Mononuclear cell (primary cell): ENCODE measurements at regions not wholly inside any gene's neighbourhood (a gene's known extent, or its start where the extent isn't known, plus 50 kb on each side); places are given as distances from the start of the nearest gene placed in this dataset.

Source experiments
- H3K27me3 ChIP-seq: 2 replicates; pipeline ENCODE4 v1.6.0; 2011; ENCODE audit warnings: low read length, control low read depth; ENCODE audit not compliant: insufficient read depth
- H3K4me1 ChIP-seq: 2 replicates; pipeline ENCODE4 v1.5.1; 2011; ENCODE audit warnings: mild to moderate bottlenecking, low read length, control low read depth; ENCODE audit not compliant: insufficient read depth
- H3K4me3 ChIP-seq: 2 replicates; pipeline ENCODE4 v1.5.1; 2011; ENCODE audit warnings: mild to moderate bottlenecking, low read length, moderate library complexity
- H3K9me3 ChIP-seq: 2 replicates; pipeline ENCODE4 v1.5.1; 2011; ENCODE audit warnings: low read depth, mild to moderate bottlenecking, control low read depth, low read length

GRCh38 chr3:181764544-181764943 lies 52.8 kb downstream of the SOX2 start:
- Histone ChIP-seq H3K4me3 (no peak overlapping the region), H3K9me3 (no peaks in the 10 kb centered on the region), H3K4me1 (no peaks in the 10 kb centered on the region), H3K27me3 (no peaks in the 10 kb centered on the region)

DNA sequence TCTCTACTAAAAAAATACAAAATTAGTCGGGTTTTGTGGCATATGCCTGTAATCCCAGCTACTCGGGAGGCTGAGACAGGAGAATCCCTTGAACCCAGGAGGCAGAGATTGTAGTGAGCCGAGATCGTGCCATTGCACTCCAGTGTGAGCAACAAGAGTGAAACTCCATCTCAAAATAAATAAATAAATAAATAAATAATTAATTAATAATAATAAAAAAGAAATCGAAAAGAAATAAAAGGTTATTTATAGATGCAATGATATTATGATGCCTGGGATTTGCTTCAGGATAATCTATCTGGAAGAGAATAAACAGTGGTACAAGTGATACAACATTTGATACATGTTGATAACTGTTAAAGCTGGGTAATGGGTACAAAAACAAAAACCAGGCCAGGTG lies 58.6 kb downstream of the SOX2 start:
- Histone ChIP-seq H3K27me3 (no peaks in the 10 kb centered on the region), H3K4me3 (no peak overlapping the region), H3K4me1 (no peaks in the 10 kb centered on the region), H3K9me3 (no peaks in the 10 kb centered on the region)

DNA sequence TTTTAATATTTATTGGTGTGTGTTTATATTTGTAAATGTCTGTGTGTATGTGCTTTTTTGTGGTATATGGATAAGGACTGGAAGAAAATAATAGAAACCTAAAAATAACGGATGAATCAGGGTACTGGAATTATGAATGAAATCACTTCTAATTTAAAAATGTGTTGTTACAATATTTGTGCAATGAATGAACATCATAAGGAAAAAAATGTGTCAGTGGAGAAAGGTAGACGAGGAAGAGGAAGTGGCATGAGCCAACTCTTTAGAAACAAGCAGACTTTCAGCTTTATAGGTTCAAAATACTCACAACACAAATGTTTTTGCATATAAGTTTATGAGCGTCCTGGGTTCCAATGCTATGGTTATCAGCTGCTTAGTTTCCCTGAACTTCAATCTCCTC lies 59.4 kb downstream of the SOX2 start:
- H3K4me3 ChIP-seq: no peak overlapping the region
- H3K9me3 ChIP-seq: no peaks in the 10 kb centered on the region
- H3K4me1 ChIP-seq: no peaks in the 10 kb centered on the region
- H3K27me3 ChIP-seq: no peaks in the 10 kb centered on the region

DNA sequence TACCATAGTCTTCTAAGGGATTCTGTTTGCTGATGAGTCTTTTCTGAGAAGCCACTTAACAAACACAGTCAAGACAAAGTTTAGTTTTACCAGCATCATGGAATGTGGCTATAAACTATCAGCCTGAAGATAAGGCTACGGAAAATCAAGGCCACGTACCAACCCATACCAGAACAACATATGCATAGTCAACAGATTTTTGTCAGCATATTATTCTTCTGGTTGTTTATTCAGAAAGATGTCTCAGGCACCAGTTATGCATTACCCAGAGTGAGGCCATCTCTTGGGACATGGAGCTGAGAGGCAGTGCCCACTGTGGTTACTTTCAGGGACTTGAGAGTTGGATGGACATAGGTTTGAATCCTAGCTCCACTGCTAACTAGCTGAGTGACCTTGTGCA lies 60.4 kb downstream of the SOX2 start:
- Histone ChIP-seq H3K9me3 (no peaks in the 10 kb centered on the region), H3K4me1 (no peaks in the 10 kb centered on the region), H3K27me3 (no peaks in the 10 kb centered on the region), H3K4me3 (no peak overlapping the region)

GRCh38 chr3:181773921-181774320 lies 62.2 kb downstream of the SOX2 start:
- no peaks in the 10 kb centered on the region for H3K4me1 ChIP-seq
- H3K27me3 ChIP-seq: no peaks in the 10 kb centered on the region
- H3K4me3 ChIP-seq: no peak overlapping the region
- H3K9me3 ChIP-seq: no peaks in the 10 kb centered on the region

- H3K4me1 ChIP-seq: no peaks in the 10 kb centered on the region
- no peaks in the 10 kb centered on the region for H3K9me3 ChIP-seq
- no peaks in the 10 kb centered on the region for H3K27me3 ChIP-seq
- no peak overlapping the region for H3K4me3 ChIP-seq
Measured at GRCh38 chr3:181782306-181782954, 70.7 kb downstream of the SOX2 start.

GRCh38 chr3:181790561-181790960 lies 78.8 kb downstream of the SOX2 start:
- no peaks in the 10 kb centered on the region for H3K27me3 ChIP-seq
- H3K4me3 ChIP-seq: no peak overlapping the region
- H3K9me3 ChIP-seq: no peaks in the 10 kb centered on the region
- no peaks in the 10 kb centered on the region for H3K4me1 ChIP-seq

GRCh38 chr3:181791056-181791955 lies 79.6 kb downstream of the SOX2 start:
- Histone ChIP-seq H3K27me3 (no peaks in the 10 kb centered on the region), H3K4me3 (no peak overlapping the region), H3K4me1 (no peaks in the 10 kb centered on the region), H3K9me3 (no peaks in the 10 kb centered on the region)

- H3K4me1 ChIP-seq: no peaks in the 10 kb centered on the region
- H3K4me3 ChIP-seq: no peak overlapping the region
- no peaks in the 10 kb centered on the region for H3K9me3 ChIP-seq
- H3K27me3 ChIP-seq: no peaks in the 10 kb centered on the region
Measured at GRCh38 chr3:181793006-181793405, 81.3 kb downstream of the SOX2 start.

DNA sequence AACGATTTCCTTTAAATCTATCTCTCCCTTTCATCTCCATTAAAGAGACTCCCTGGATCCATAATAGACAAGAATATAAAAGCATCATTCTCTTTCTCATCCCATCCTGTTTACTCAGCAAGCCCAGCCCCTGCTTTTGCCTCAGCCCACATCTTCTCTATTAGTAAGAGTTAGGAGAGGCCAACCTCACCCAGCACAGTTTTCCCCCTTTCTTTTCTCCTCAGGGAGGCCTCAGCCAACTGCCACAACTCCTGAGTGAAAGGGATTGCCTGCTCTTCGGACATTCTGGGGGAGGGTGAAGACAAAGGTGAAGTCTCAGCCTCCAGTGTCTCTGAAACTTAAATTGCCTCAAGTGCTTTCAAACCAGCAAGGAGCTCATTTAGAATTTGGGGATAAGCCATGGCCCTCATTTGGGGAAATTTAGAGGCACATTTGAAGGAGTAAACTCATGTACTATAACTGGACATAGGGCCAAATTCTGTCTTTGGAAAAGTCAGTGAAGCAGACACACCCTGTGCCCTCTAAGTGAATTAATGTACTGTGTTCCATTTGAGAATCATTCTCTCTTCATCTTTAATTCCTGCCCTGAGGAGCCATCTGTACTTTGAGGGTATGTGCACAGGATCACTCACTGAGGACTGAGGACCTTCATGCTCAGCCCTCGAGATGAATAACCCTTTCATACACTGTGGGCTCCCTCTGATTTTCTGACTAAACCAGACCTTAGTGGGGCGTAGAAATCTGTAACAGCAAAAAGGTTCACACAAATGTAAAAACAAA lies 82.5 kb downstream of the SOX2 start:
- no peaks in the 10 kb centered on the region for H3K27me3 ChIP-seq
- H3K4me1 ChIP-seq: no peaks in the 10 kb centered on the region
- no peaks in the 10 kb centered on the region for H3K9me3 ChIP-seq
- H3K4me3 ChIP-seq: no peak overlapping the region

DNA sequence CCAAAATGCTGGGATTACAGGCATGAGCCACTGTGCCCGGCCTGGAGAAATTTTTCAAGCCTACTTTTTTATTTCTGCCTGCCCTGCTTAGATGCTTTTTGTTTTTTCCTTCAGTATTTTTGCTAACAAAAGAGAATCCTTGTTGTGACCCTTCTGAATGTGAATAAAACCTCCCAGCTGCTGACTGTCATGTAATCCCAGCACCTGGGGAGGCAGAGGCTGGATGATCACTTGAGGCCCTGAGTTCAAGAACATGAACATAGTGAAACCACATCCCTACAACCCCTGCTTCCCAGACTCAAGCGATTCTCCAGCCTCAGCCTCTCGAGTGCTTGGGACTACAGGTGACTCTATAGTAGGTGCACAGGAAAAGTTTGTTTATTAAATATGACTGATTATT lies 84.9 kb downstream of the SOX2 start:
- H3K9me3 ChIP-seq: no peaks in the 10 kb centered on the region
- H3K27me3 ChIP-seq: no peaks in the 10 kb centered on the region
- no peaks in the 10 kb centered on the region for H3K4me1 ChIP-seq
- H3K4me3 ChIP-seq: no peak overlapping the region

DNA sequence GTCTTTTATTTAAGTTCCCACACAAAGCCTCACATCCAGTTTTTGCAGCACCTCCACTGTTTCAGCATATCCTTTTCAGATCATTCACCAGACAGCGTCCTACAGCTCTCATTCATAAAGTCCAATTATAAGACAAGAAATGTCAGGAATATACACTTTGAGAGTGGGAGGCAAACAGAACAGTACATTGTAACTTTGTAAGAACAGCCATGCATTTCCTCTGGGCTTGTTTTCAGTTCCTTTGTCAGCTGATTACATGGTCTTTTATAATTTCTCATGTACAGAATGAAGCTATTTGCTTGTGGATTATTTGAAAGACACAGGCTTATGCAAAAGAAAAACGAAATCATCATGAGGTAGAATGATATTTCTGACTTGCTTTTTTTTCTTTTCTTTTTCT lies 85.7 kb downstream of the SOX2 start:
- no peak overlapping the region for H3K4me3 ChIP-seq
- H3K9me3 ChIP-seq: no peaks in the 10 kb centered on the region
- H3K27me3 ChIP-seq: no peaks in the 10 kb centered on the region
- H3K4me1 ChIP-seq: no peaks in the 10 kb centered on the region

DNA sequence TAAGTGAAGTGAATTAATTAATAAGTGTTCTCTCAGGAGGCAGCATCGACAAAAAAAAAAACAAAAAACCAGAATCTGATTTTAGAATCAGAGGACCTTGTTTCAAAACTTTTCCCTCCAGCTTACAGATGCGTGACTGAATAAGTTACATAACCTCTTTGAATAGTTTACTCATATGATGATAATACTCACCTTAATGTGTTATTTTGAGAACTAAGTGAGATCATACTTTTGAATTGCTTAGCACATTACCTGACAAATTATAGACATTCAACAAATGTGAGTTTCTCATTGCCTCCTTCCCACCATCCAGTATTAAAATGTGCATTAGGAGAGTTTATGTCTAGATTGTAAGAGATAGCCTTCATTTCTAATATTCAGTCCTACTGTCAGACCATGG lies 94.0 kb downstream of the SOX2 start:
- no peak overlapping the region for H3K4me3 ChIP-seq
- H3K27me3 ChIP-seq: no peaks in the 10 kb centered on the region
- H3K9me3 ChIP-seq: no peaks in the 10 kb centered on the region
- H3K4me1 ChIP-seq: no peaks in the 10 kb centered on the region

- H3K4me1 ChIP-seq: no peaks in the 10 kb centered on the region
- H3K27me3 ChIP-seq: no peaks in the 10 kb centered on the region
- no peaks in the 10 kb centered on the region for H3K9me3 ChIP-seq
- no peak overlapping the region for H3K4me3 ChIP-seq
Measured at GRCh38 chr3:181808053-181808452, 96.3 kb downstream of the SOX2 start.

- Histone ChIP-seq H3K4me3 (no peak overlapping the region), H3K4me1 (no peaks in the 10 kb centered on the region), H3K9me3 (no peaks in the 10 kb centered on the region), H3K27me3 (no peaks in the 10 kb centered on the region)
Measured at GRCh38 chr3:181823716-181824115, 112.0 kb downstream of the SOX2 start.
